Activated T-cell treated with anti-CD3 and anti-CD28 coated beads, Interleukin-2, amount 50 U/mL, for 72 hours (primary cell): ENCODE measurements at regions not wholly inside any gene's neighbourhood (a gene's known extent, or its start where the extent isn't known, plus 50 kb on each side); places are given as distances from the start of the nearest gene placed in this dataset.
A peak's percentile ranks its signal among the peaks of the same experiment; 100 is the strongest.

Experiments used
- ATAC-seq, 2 donors: fragments of 150-1000 bp; cut with Tn5 transposase; replicated peaks in 1 of 2; 2 replicates each; pipeline ENCODE4 v1.10.0; 2021; ENCODE audit warnings: moderate library complexity in 2 of 2, mild to moderate bottlenecking in 1 of 2
- DNase-seq, 2 donors: peaks; one replicate each; pipeline ENCODE4 v3.0.0; 2021 to 2022; ENCODE audit warnings: mixed read lengths in 1 of 2
- H3K27ac Mint-ChIP-seq: one replicate; pipeline ENCODE4 v1.8.0; 2022; ENCODE audit warnings: mild to moderate bottlenecking, moderate library complexity, mixed read lengths
- H3K27me3 Mint-ChIP-seq: one replicate; pipeline ENCODE4 v1.8.0; 2022; ENCODE audit warnings: low read depth, mixed read lengths
- H3K36me3 Mint-ChIP-seq, 2 donors: one replicate each; pipeline ENCODE4 v1.8.0; 2022; ENCODE audit warnings: mixed read lengths in 2 of 2, mild to moderate bottlenecking in 1 of 2; ENCODE audit not compliant: insufficient read depth in 2 of 2
- H3K4me1 Mint-ChIP-seq: one replicate; pipeline ENCODE4 v1.8.0; 2022; ENCODE audit warnings: low read depth, mixed read lengths
- H3K4me3 Mint-ChIP-seq, 2 donors: one replicate each; pipeline ENCODE4 v1.8.0; 2022; ENCODE audit warnings: mild to moderate bottlenecking in 2 of 2, mixed read lengths in 2 of 2, moderate library complexity in 2 of 2
- H3K9me3 Mint-ChIP-seq, 2 donors: one replicate each; pipeline ENCODE4 v1.8.0; 2022; ENCODE audit warnings: mixed read lengths in 2 of 2

DNA sequence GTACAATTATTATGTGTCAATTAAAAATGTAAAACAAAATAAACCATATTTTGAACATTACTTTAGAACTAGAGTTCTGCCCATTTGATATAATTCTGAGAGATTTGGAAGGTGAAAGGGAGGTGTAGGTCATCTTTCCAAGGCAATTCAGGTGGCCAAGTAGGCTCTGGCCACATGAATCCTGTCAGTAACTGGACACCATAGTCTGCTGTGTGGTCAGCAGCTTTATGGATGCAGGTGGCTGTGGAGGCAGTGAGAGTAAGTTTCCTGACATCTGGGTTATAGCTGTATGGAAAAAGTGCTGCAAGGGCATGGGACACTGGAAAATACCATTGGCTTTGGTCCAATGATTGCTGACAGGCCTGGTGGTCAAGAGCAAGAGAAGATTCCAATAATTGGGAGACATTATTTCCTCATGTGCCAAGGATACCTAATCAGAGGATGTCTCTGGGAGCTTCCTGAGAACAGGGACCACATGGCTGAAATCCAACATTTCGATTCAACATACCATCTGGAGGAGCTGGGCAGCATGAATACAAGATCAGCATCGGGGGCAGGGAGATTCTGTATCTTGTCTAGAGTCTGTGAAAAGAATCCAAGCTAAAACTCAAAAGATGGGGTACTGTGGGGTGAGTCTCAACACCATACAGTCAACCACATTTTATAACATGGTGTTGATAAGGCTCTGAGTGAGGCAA, 523.1 kb downstream of the MID1IP1 start:
- ATAC-seq (no peak), DNase-seq (no peak)
- Mint-ChIP-seq H3K27ac (peak overlapping the region; percentile 87), H3K27me3 (peaks cover 14% of the 10 kb centered on the region), H3K4me1 (peaks cover 56% of the 10 kb centered on the region), H3K36me3 (peaks cover 18 to 32% of the 10 kb centered on the region in 2 donors), H3K4me3 (peak overlapping the region; percentile 67 to 76), H3K9me3 (peaks cover 3 to 5% of the 10 kb centered on the region in 2 donors)

DNA sequence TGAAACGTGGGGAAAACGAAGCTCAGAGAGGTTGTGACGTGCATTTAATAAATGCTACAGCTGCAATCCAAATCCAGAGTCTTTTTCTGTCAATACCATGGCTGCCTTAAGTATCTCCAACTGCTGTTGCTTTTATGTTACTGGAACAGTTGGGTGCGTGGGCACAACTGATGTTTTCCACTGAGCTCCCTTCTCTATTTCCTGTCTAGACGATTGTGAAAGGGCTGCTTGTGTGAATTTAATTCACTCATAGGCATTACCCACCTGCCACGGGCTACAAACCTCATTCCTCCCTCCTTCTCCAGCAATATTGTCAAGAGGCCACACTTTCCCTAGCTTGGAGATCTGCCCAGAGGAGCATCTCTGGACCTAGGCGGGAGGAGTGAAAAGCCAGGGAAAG, 526.0 kb downstream of the MID1IP1 start:
- Mint-ChIP-seq H3K27ac (peak overlapping the region; percentile 91), H3K4me1 (peaks cover 66% of the 10 kb centered on the region), H3K9me3 (peaks cover 2 to 6% of the 10 kb centered on the region in 2 donors), H3K36me3 (peaks cover 11 to 30% of the 10 kb centered on the region in 2 donors), H3K27me3 (peaks cover 14% of the 10 kb centered on the region), H3K4me3 (peak overlapping the region; percentile 77 to 92)
- peak in 1 of 2 donors; percentile 35 for DNase-seq
- peak; percentile 37 to 42 for ATAC-seq

DNA sequence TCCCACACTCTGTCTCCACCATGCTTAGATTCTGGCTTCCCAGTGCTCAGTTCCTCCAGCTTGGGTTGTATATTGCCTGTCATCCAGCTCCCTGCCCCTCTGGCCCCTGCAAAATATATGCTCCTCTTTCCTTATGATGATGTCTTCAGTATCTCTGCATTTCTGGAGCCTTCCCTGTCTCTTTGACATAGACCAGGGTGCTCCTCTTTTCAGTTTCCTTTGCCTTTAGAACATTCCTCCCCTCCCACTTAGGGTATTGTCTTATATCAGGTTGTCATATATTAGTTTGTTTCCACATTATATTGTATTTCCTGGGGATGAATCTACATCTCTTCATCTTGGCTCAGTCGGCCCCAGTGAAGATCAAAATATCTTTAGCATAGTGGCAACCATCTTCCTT, 526.4 kb downstream of the MID1IP1 start:
- peaks cover 2 to 6% of the 10 kb centered on the region in 2 donors for H3K9me3 Mint-ChIP-seq
- DNase-seq (no peak), ATAC-seq (no peak)
- H3K36me3 Mint-ChIP-seq, result peaks cover 8 to 26% of the 10 kb centered on the region in 2 donors
- H3K4me1 Mint-ChIP-seq, result peaks cover 70% of the 10 kb centered on the region
- peak overlapping the region; percentile 77 to 92 for H3K4me3 Mint-ChIP-seq
- H3K27ac Mint-ChIP-seq, result peak overlapping the region; percentile 91
- H3K27me3 Mint-ChIP-seq, result peaks cover 14% of the 10 kb centered on the region

DNA sequence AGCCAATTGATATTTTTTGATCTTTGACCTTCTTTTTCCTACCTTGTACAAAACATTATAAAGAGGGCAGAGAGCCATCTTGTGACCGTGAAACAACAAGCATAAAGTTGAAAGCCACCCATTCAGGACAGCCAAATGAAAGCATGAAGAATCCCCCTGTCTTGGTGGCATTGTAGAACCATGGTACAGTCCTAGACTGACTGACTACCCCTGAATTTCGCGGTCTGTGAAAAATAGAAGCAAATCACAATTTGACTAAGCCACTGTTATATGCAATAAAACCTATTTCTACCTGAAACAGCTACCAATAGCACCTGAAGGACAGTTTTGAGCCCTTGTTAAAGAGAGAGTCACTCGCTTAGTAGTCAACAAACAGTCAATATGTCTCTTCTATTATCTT, 527.4 kb downstream of the MID1IP1 start:
- H3K27me3 Mint-ChIP-seq, result peaks cover 14% of the 10 kb centered on the region
- H3K27ac Mint-ChIP-seq, result peak overlapping the region; percentile 91
- H3K36me3 Mint-ChIP-seq, result peaks cover 5 to 17% of the 10 kb centered on the region in 2 donors
- ATAC-seq (peak; percentile 22 to 40), DNase-seq (no peak)
- peaks cover 0 to 6% of the 10 kb centered on the region in 2 donors for H3K9me3 Mint-ChIP-seq
- H3K4me3 Mint-ChIP-seq, result peak overlapping the region; percentile 41 to 92
- H3K4me1 Mint-ChIP-seq, result peaks cover 68% of the 10 kb centered on the region

DNA sequence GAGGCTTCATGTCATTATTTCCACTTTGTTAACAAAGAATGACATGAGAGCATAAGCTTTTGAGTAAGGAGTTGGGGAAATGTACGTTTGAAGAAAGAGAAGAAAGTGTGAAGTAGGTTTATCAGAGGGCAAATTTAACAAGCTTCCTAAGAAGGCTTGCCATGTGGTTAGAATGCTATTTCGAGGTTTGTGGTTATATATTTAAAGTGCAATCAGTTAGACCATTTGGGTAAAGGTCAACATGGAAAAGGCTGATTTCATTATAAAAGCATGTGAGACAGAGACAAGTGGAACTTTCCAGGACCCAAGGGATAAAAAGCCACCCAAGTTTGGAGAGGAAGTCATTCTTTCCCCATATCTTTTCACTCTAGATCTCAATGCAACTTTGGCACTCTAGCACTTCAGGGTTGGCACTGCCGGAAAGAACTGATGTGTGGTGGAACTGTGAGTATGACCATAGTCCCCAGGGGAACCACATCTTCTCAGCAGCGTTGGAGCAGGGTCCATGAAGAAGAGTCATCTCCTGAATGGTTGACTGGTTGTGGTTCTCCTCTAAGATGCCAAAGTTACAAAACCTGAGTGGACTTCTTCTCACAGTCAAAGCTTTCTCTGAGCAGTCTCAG, 529.9 kb downstream of the MID1IP1 start:
- Mint-ChIP-seq H3K36me3 (peaks cover 0 to 8% of the 10 kb centered on the region in 2 donors), H3K9me3 (peaks cover 1 to 6% of the 10 kb centered on the region in 2 donors), H3K4me1 (peaks cover 70% of the 10 kb centered on the region), H3K27ac (peak overlapping the region; percentile 82), H3K4me3 (peak overlapping the region; percentile 13 to 15), H3K27me3 (peaks cover 14% of the 10 kb centered on the region)
- ATAC-seq, result peak; percentile 89 to 92
- DNase-seq, result peak; percentile 52 to 66

DNA sequence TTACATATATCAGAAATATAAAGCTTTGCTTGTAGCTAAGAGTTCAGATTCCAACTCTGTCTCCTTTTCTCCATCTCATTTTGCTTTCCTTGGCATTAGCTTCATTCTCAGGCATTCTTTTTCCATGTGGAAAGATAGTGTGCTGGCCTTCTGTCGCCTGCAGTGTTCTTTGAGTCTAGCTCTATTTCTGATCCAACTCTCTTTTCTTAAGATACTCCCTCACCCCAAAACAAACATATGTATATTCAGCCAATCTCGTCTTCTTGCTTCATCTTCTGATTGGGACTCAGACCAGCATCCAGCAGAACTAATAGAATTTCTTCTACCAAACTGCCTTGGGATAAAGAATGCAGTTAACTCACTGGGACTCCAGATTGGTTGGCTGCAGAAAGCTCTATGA, 532.2 kb downstream of the MID1IP1 start:
- Mint-ChIP-seq H3K27ac (no peak overlapping the region), H3K4me1 (peaks cover 65% of the 10 kb centered on the region), H3K36me3 (peaks cover 0 to 8% of the 10 kb centered on the region in 2 donors), H3K27me3 (peaks cover 6% of the 10 kb centered on the region), H3K9me3 (peaks cover 1 to 6% of the 10 kb centered on the region in 2 donors), H3K4me3 (no peak overlapping the region)
- DNase-seq (no peak), ATAC-seq (no peak)

DNA sequence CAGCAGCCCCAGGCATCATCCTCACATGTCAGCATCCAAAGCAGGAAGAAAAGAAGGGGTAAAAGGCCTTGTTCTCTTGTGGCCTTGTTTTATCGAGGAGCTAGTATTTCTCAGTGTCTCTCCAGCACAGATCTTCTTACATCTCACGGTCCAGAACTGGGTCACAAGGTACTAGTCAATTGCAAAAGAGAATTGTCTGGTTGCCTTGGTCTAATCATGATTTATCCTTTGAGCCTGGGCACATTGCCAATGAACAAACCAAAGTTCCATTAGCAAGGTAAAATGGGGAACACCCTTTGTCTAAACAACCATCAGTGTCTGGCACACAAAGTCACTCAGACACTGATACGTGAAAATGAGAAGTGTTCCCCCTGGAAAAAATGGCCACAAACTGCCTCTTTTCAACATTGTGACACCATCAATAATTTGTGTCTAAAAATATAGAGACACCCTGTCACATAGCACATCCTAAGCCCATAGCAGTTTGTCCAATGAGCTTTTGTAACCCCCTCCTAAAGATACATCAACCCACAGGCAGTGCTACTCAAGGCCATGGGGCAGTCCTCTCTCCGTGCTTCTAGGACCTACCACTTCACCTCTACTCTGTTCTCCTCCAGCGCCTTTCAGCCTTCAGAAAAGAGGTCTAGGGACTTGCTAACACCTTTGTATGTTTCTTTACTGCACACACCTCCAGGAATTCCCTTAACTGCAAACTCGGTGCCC, 534.4 kb downstream of the MID1IP1 start:
- DNase-seq, result no peak
- ATAC-seq, result no peak
- H3K4me3 Mint-ChIP-seq, result peak overlapping the region in 1 of 2 donors; percentile 76
- peaks cover 0 to 1% of the 10 kb centered on the region in 2 donors for H3K9me3 Mint-ChIP-seq
- no peaks in the 10 kb centered on the region for H3K27me3 Mint-ChIP-seq
- no peaks in the 10 kb centered on the region for H3K36me3 Mint-ChIP-seq
- peak overlapping the region; percentile 79 for H3K27ac Mint-ChIP-seq
- peaks cover 44% of the 10 kb centered on the region for H3K4me1 Mint-ChIP-seq

DNA sequence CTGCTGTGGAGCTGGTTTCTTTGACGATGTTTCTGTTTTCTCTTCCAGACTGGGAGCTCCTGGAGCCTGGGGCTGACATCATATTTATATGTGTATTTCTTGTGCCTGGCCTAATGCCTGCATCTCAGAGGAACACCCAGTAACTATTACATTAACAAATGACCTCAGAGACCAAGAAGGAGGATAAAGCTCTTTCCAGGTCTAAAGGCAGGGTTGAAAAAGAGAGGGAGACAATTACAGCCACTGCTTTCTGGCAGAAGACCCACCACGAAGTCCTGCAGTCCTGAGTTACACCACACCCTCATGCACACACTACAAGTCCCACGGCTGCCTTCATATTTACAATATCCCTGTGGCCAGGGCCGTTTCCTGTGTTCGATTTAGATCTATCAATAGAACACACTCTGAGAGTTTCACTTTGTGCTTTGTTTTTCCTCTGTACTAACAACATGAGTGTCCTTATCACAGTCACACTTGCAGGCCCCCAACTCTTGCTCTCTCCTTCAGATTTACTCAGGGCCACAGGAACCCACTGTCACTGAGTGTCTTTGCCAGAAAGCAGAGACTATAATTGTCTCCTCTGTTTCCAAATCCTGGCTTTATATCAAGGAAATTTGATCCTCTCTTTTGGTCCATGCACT, 535.5 kb downstream of the MID1IP1 start:
- Mint-ChIP-seq H3K27me3 (no peaks in the 10 kb centered on the region), H3K27ac (peak overlapping the region; percentile 95), H3K36me3 (peaks cover 0 to 1% of the 10 kb centered on the region in 2 donors), H3K4me1 (peaks cover 34% of the 10 kb centered on the region), H3K9me3 (peaks cover 1 to 2% of the 10 kb centered on the region in 2 donors), H3K4me3 (peak overlapping the region; percentile 28 to 76)
- DNase-seq (peak; percentile 31 to 43), ATAC-seq (peak; percentile 91 to 95)

DNA sequence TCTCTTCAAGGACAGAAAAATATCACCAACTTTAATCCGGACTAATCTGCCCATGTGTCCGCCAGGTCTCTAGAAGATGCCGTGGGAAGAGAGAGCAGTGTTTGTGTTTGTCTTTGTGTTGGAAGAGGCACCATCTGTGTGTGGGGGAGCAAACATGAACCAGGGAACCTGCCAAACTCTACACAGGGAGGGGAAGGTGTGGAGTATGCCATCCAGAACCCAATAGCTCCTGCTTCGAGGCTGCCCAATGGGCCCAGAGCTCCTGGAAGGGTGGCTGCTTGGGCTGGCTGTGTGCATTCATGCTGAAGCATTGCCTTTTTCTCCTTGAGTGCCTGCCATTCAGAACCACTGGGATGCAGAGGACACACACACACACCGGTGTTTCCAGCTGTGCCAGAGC, 536.2 kb downstream of the MID1IP1 start:
- H3K27ac Mint-ChIP-seq, result peak overlapping the region; percentile 95
- ATAC-seq, result no peak
- peaks cover 32% of the 10 kb centered on the region for H3K4me1 Mint-ChIP-seq
- peaks cover 1 to 2% of the 10 kb centered on the region in 2 donors for H3K9me3 Mint-ChIP-seq
- H3K36me3 Mint-ChIP-seq, result peaks cover 0 to 1% of the 10 kb centered on the region in 2 donors
- no peak for DNase-seq
- peak overlapping the region; percentile 28 to 76 for H3K4me3 Mint-ChIP-seq
- H3K27me3 Mint-ChIP-seq, result no peaks in the 10 kb centered on the region

DNA sequence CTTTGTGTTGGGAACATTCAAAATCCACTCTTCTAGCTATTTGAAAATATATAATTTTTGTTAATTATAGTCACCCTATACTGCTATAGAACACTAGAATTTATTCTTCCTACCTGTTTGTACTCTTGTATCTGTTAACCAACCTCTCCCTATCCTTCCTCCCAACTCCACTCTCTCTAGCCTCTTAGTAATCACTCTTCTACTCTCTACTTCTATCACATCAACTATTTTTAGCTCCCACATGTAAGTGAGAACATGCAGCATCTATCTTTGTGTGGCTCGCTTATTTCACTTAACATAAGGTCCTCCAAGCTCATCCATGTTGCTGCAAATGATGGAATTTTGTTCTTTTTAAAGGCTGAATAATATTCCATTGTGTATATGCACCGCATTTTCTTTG, 537.3 kb downstream of the MID1IP1 start:
- no peak overlapping the region for H3K4me3 Mint-ChIP-seq
- ATAC-seq, result no peak
- no peak for DNase-seq
- peaks cover 30% of the 10 kb centered on the region for H3K4me1 Mint-ChIP-seq
- H3K9me3 Mint-ChIP-seq, result peaks cover 1 to 2% of the 10 kb centered on the region in 2 donors
- peaks cover 2% of the 10 kb centered on the region for H3K27me3 Mint-ChIP-seq
- H3K27ac Mint-ChIP-seq, result no peak overlapping the region
- H3K36me3 Mint-ChIP-seq, result peaks cover 0 to 1% of the 10 kb centered on the region in 2 donors

DNA sequence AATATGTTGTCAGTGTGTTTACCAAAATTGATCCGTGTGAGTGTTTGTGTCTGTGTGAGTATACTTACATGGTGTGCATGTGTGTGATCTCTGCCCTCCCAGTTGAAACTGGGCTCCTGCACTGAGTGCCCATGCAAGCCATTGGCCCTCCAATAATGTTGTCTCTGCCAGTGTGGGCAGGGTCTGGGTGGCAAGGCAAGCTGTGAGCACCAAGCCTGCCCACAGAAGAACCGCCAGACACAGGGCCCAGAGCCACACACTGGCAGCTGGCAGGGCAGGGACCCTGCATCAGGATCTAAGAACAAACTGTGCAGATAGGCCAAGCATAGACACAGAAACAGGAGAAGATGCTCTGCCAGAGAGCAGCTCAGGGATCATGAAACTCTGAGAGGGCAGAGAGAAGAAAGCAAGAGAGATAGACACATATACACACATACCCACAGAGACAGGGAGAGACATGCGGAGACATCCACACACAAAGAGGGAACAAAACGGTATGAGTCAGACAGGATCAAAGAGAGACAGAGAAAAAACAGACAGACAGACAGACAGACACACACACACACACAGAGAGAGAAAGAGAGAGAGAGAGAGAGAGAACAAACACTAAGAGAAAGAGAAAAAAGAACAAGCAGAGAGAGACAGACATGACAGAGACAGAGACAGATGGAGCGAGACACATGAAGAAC, 555.0 kb downstream of the MID1IP1 start:
- H3K36me3 Mint-ChIP-seq, result no peaks in the 10 kb centered on the region
- H3K4me1 Mint-ChIP-seq, result peaks cover 10% of the 10 kb centered on the region
- H3K9me3 Mint-ChIP-seq, result peaks cover 4 to 10% of the 10 kb centered on the region in 2 donors
- H3K27me3 Mint-ChIP-seq, result peaks cover 23% of the 10 kb centered on the region
- ATAC-seq (no peak), DNase-seq (no peak)
- no peak overlapping the region for H3K4me3 Mint-ChIP-seq
- H3K27ac Mint-ChIP-seq, result peak overlapping the region; percentile 35

DNA sequence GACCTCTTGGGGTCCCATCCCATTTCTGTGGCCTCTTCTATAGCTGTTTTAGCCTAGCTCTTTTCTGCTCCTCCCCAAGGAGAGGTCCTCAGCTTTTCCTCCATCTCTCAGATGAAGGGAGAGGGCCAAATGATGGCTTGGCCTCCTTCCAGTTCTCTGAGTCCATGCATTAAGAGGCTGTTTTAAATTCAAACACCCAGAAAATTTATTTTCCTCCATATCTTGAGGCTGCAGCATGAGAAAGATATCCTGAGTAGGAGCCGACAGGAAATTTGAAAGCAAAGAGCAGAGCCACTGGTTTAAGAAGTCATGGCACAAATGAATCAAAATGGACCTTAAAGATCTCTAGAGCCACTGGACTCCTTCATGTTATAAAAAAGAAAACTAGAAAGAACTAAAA, 558.8 kb downstream of the MID1IP1 start:
- no peak overlapping the region for H3K4me3 Mint-ChIP-seq
- peaks cover 36% of the 10 kb centered on the region for H3K27me3 Mint-ChIP-seq
- H3K4me1 Mint-ChIP-seq, result peaks cover 10% of the 10 kb centered on the region

More for the DNA sequence above, 558.8 kb downstream of the MID1IP1 start:
- DNase-seq, result no peak
- no peak overlapping the region for H3K27ac Mint-ChIP-seq
- ATAC-seq, result no peak
- H3K9me3 Mint-ChIP-seq, result peaks cover 0 to 3% of the 10 kb centered on the region in 2 donors
- H3K36me3 Mint-ChIP-seq, result peaks cover 0 to under 1% of the 10 kb centered on the region in 2 donors
